HCT116 (cell line): ENCODE measurements at regions not wholly inside any gene's neighbourhood (a gene's known extent, or its start where the extent isn't known, plus 50 kb on each side); places are given as distances from the start of the nearest gene placed in this dataset.

Experiments used
- REST ChIP-seq: IDR thresholded peaks from 2 replicates; pipeline ENCODE4 v1.6.1; 2012; ENCODE audit warnings: low read depth
- TF ChIP-seq, protein P1 (sequence below), 3 experiments: fragments of 200-600 bp in 1 of 3; sonication (generic) in 1 of 3; IDR thresholded peaks in 2 of 3; conservative IDR thresholded peaks in 1 of 3; 2 replicates each; pipeline ENCODE4 v1.5.1; 2012 to 2017; ENCODE audit warnings: low read depth in 2 of 3, low read length in 2 of 3, antibody characterized with exemption in 1 of 3, borderline replicate concordance in 1 of 3, control low read depth in 1 of 3, mild to moderate bottlenecking in 1 of 3, mixed read lengths in 1 of 3, mixed run types in 1 of 3, moderate library complexity in 1 of 3; ENCODE audit not compliant: insufficient read depth in 1 of 3

GRCh38 chr1:238465449-238465848 is 574.7 kb upstream of the ZP4 start:
- TF ChIP-seq, protein P1, sequence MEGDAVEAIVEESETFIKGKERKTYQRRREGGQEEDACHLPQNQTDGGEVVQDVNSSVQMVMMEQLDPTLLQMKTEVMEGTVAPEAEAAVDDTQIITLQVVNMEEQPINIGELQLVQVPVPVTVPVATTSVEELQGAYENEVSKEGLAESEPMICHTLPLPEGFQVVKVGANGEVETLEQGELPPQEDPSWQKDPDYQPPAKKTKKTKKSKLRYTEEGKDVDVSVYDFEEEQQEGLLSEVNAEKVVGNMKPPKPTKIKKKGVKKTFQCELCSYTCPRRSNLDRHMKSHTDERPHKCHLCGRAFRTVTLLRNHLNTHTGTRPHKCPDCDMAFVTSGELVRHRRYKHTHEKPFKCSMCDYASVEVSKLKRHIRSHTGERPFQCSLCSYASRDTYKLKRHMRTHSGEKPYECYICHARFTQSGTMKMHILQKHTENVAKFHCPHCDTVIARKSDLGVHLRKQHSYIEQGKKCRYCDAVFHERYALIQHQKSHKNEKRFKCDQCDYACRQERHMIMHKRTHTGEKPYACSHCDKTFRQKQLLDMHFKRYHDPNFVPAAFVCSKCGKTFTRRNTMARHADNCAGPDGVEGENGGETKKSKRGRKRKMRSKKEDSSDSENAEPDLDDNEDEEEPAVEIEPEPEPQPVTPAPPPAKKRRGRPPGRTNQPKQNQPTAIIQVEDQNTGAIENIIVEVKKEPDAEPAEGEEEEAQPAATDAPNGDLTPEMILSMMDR (IDR thresholded peaks at IDR 0.05 in 2 of 3, conservative IDR thresholded peaks at IDR 0.05 in 1 of 3; ENCODE audit: borderline replicate concordance in 1 of 3, insufficient read depth in 1 of 3, low read depth in 2 of 3, low read length in 2 of 3) = no peak
- no peak for TF ChIP-seq REST
